ENCODE measurements at regions not wholly inside any gene's neighbourhood (a gene's known extent, or its start where the extent isn't known, plus 50 kb on each side); places are given as distances from the start of the nearest gene placed in this dataset.

DNA sequence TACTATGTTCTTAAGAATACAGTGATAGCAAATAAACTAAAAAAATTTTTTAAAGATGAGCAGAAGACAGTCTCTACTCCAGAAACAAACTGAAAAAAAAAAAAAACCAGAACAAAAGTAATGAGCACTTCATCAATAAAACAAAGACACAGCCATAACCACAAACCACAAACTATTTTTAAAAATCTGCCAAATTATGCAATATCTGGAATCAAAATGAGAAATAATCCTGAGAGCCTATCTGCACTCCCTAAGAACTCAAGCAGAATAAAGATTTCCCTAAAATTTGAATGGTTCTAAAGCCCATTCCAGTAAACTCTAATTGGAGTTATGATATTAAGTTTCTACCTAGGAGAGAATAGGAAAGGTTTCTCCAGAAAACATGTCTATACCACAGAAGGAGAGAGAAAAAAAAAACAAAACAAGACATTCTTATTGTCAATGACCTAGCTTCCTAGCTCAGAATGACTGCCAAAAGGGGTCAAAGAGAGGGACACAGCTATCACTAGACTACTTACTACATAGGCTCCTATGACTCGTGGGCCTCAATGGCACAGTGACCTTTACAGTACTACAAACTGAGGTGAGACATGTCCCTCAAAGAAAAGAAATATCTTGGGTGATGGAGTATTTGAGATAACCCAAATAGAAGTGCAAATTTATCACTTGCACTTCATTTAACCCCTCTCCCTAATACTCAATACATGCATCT lies 262.8 kb downstream of the ZEB2 start:
- H3K4me3 ChIP-seq = no peak overlapping the region
- H3K4me1 ChIP-seq = peaks cover 0 to 30% (median 12%) of the 10 kb centered on the region in 6 donors
- WGBS, 5 donors = 33 to 86% (median 68%) methylated on average over 1 of the region's 1 CpG

DNA sequence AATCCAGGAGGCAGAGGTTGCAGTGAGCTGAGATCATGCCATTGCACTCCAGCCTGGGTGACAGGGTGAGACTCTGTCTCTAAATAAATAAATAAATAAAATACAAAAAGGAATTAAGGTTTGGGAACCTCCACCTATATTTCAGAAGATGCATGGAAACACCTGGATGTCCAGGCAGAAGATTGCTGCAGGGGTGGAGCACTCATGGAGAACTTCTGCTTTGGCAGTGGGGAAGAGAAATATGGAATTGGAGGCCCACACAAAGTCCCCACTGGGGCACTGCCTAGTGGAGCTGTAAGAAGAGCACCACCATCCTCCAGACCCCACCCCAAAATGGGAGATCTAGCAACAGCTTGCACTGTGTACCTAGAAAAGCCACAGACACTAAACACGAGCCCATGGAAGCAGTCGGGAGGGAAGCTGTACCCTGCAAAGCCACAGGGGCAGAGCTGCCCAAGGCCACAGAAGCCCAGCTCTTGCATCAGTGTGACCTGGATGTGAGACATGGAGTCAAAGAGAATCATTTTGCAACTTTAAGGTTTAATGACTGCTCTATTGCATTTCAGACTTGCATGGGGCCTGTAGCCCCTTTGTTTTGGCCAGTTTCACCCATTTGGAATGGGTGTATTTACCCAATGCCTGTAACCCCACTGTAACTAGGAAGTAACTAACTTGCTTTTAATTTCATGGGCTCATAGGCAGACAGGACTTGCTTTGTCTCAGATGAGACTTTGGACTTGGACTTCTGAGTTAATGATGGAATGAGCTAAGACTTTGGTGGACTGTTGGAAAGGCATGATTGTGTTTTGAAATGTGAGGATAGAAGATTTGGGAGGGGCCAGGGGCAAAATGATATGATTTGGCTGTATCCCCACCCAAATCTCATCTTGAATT lies 265.3 kb downstream of the ZEB2 start:
- intact Hi-C loops (cut with DNase I; ENCODE audit: low total_unique reads) = no loop called here
- H3K4me3 ChIP-seq = no peak overlapping the region
- WGBS, 5 donors = 94 to 100% (median 97%) methylated on average over 2 of the region's 2 CpGs
- H3K27ac ChIP-seq = no peak overlapping the region
- DNase-seq = no peak
- no peaks in the 10 kb centered on the region for H3K27me3 ChIP-seq (replicated peaks in 1 of 7)
- H3K9me3 ChIP-seq = peaks cover 14 to 62% (median 59%) of the 10 kb centered on the region in 8 donors
- peaks cover 0 to 15% (median 9%) of the 10 kb centered on the region in 6 donors for H3K4me1 ChIP-seq
- peaks cover 0 to 30% (median 2%) of the 10 kb centered on the region in 6 donors for H3K36me3 ChIP-seq
- TF ChIP-seq POLR2AphosphoS5 (IDR thresholded peaks at IDR 0.05) = no peak
- no peak for TF ChIP-seq POLR2A (IDR thresholded peaks at IDR 0.05)
- TF ChIP-seq, protein P1, sequence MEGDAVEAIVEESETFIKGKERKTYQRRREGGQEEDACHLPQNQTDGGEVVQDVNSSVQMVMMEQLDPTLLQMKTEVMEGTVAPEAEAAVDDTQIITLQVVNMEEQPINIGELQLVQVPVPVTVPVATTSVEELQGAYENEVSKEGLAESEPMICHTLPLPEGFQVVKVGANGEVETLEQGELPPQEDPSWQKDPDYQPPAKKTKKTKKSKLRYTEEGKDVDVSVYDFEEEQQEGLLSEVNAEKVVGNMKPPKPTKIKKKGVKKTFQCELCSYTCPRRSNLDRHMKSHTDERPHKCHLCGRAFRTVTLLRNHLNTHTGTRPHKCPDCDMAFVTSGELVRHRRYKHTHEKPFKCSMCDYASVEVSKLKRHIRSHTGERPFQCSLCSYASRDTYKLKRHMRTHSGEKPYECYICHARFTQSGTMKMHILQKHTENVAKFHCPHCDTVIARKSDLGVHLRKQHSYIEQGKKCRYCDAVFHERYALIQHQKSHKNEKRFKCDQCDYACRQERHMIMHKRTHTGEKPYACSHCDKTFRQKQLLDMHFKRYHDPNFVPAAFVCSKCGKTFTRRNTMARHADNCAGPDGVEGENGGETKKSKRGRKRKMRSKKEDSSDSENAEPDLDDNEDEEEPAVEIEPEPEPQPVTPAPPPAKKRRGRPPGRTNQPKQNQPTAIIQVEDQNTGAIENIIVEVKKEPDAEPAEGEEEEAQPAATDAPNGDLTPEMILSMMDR (IDR thresholded peaks at IDR 0.05 in 8 of 11, conservative IDR thresholded peaks at IDR 0.05 in 3 of 11) = no peak

More for the DNA sequence above, 262.8 kb downstream of the ZEB2 start:
- peaks cover 0 to 30% (median 2%) of the 10 kb centered on the region in 6 donors for H3K36me3 ChIP-seq
- no peaks in the 10 kb centered on the region for H3K27me3 ChIP-seq (replicated peaks in 1 of 7)
- TF ChIP-seq, protein P1 (IDR thresholded peaks at IDR 0.05 in 8 of 11, conservative IDR thresholded peaks at IDR 0.05 in 3 of 11) = no peak
- TF ChIP-seq POLR2AphosphoS5 (IDR thresholded peaks at IDR 0.05) (no peak), POLR2A (IDR thresholded peaks at IDR 0.05) (no peak)
- no peak for DNase-seq
- peaks cover 14 to 60% (median 56%) of the 10 kb centered on the region in 8 donors for H3K9me3 ChIP-seq
- intact Hi-C loops (cut with DNase I; ENCODE audit: low total_unique reads) = no loop called here
- no peak overlapping the region for H3K27ac ChIP-seq

DNA sequence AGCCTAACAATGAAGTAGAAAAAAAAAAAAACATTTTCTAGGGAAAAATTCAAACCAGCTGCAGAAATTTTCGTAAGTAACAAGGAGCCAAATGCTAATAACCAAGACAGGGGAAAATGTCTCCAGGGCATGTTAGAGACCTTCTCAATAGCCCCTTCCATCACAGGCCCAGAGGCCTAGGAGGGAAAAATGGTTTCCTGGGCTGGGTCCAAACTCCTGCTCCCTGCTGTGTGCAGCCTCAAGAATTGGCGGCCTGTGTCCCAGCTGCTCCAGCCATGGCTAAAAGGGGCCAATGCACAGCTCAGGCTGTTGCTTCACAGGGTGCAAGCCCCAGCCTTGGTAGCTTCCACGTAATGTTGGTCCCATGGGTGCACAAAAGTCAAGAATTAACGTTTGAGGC lies 266.2 kb downstream of the ZEB2 start:
- H3K36me3 ChIP-seq = peaks cover 0 to 30% (median 2%) of the 10 kb centered on the region in 6 donors

More for the DNA sequence above, 266.2 kb downstream of the ZEB2 start:
- H3K4me1 ChIP-seq = peaks cover 0 to 24% (median 10%) of the 10 kb centered on the region in 6 donors
- TF ChIP-seq POLR2AphosphoS5 (IDR thresholded peaks at IDR 0.05) = no peak
- no peak for TF ChIP-seq POLR2A (IDR thresholded peaks at IDR 0.05)
- TF ChIP-seq, protein P1 (IDR thresholded peaks at IDR 0.05 in 8 of 11, conservative IDR thresholded peaks at IDR 0.05 in 3 of 11) = no peak
- no peak overlapping the region for H3K4me3 ChIP-seq
- H3K27me3 ChIP-seq (replicated peaks in 1 of 7) = no peaks in the 10 kb centered on the region
- WGBS, 5 donors = 92 to 99% (median 96%) methylated on average over 4 of the region's 4 CpGs
- no peak overlapping the region for H3K27ac ChIP-seq
- intact Hi-C loops (cut with DNase I; ENCODE audit: low total_unique reads) = no loop called here
- no peak for DNase-seq
- peaks cover 14 to 56% (median 53%) of the 10 kb centered on the region in 8 donors for H3K9me3 ChIP-seq

Data from spleen (tissue), 11 donors.